B cell (primary cell): ENCODE measurements at regions not wholly inside any gene's neighbourhood (a gene's known extent, or its start where the extent isn't known, plus 50 kb on each side); places are given as distances from the start of the nearest gene placed in this dataset.

ENCODE experiments used
- ATAC-seq: fragments of 200-7000 bp; cut with Tn5 transposase; one replicate; pipeline ENCODE4 v1.10.0; 2021; ENCODE audit warnings: low read depth, mild to moderate bottlenecking, moderate number of reproducible peaks, moderate library complexity
- CTCF ChIA-PET: fragments of 350-600 bp; sonication (Branson Sonifier 250); formaldehyde crosslinking; loops from one replicate; lab custom pipeline; 2021; ENCODE audit warnings: antibody characterized with exemption, inconsistent platforms; lab: Charles Lee
- POLR2A ChIA-PET: fragments of 350-600 bp; sonication (Branson Sonifier 250); formaldehyde crosslinking; loops from one replicate; lab custom pipeline; 2021; ENCODE audit warnings: antibody characterized with exemption; lab: Charles Lee
- DNase-seq: peaks from one replicate; pipeline ENCODE4 v3.0.0; 2013
- H2AFZ ChIP-seq: 2 replicates; pipeline ENCODE4 v1.6.1; 2012; ENCODE audit warnings: mild to moderate bottlenecking, low read depth, low read length; ENCODE audit not compliant: insufficient read depth, poor library complexity, severe bottlenecking
- H3K27ac ChIP-seq, 2 donors: 1 replicate in 1 of 2; 2 replicates in 1 of 2; pipeline ENCODE4 v1.5.1; 2012 to 2013; ENCODE audit warnings: low read length in 2 of 2, mild to moderate bottlenecking in 2 of 2, moderate library complexity in 1 of 2
- H3K27me3 ChIP-seq, 4 experiments: fragments of 200-600 bp in 1 of 4; sonication (generic) in 1 of 4; replicated peaks in 1 of 4; 1 replicate in 2 of 4; 2 replicates in 2 of 4; pipeline versions ENCODE4 v1.6.1 to v1.7.0; 2013 to 2016; ENCODE audit warnings: low read length in 3 of 4, mild to moderate bottlenecking in 2 of 4, mixed read lengths in 1 of 4, moderate library complexity in 1 of 4; ENCODE audit not compliant: insufficient read depth in 4 of 4, control insufficient read depth in 3 of 4; ENCODE audit errors: control extremely low read depth in 1 of 4
- H3K36me3 ChIP-seq, 2 experiments: replicated peaks in 1 of 2; 1 replicate in 1 of 2; 2 replicates in 1 of 2; pipeline versions ENCODE4 v1.6.1 to v1.7.1; 2013; ENCODE audit warnings: low read length in 1 of 2; ENCODE audit not compliant: insufficient read depth in 2 of 2, control insufficient read depth in 1 of 2; ENCODE audit errors: control extremely low read depth in 1 of 2, extremely low read depth in 1 of 2
- H3K4me1 ChIP-seq, 2 donors: fragments of 200-600 bp in 1 of 2; sonication (generic) in 1 of 2; 1 replicate in 1 of 2; 2 replicates in 1 of 2; pipeline versions ENCODE4 v1.5.1 to v1.6.1; 2013 to 2017; ENCODE audit warnings: low read length in 2 of 2; ENCODE audit not compliant: control insufficient read depth in 2 of 2, insufficient read depth in 2 of 2
- H3K4me2 ChIP-seq: replicated peaks from 2 replicates; pipeline ENCODE3; 2012; ENCODE audit warnings: mild to moderate bottlenecking, low read depth, low read length; ENCODE audit not compliant: poor library complexity, severe bottlenecking
- H3K4me3 ChIP-seq, 5 experiments: fragments of 200-600 bp in 1 of 5; sonication (generic) in 1 of 5; 1 replicate in 3 of 5; 2 replicates in 2 of 5; pipeline versions ENCODE4 v1.5.1 to v1.7.0; 2011 to 2016; ENCODE audit warnings: low read length in 4 of 5, mild to moderate bottlenecking in 4 of 5, low read depth in 2 of 5, control low read depth in 1 of 5, moderate library complexity in 1 of 5; ENCODE audit not compliant: insufficient read depth in 1 of 5; ENCODE audit errors: control extremely low read depth in 1 of 5, extremely low read depth in 1 of 5
- H3K79me2 ChIP-seq: fragments of 200-600 bp; sonication (generic); one replicate; pipeline ENCODE4 v1.6.0; 2016; ENCODE audit warnings: low read length; ENCODE audit not compliant: control insufficient read depth, insufficient read depth
- H3K9ac ChIP-seq: fragments of 200-600 bp; sonication (generic); 2 replicates; pipeline ENCODE4 v1.6.1; 2017; ENCODE audit warnings: mild to moderate bottlenecking, low read length, moderate library complexity
- H3K9me3 ChIP-seq, 3 donors: one replicate each; pipeline versions ENCODE4 v1.6.1 to v1.7.1; 2013; ENCODE audit warnings: low read length in 2 of 3; ENCODE audit not compliant: control insufficient read depth in 2 of 3, insufficient read depth in 1 of 3; ENCODE audit errors: control extremely low read depth in 1 of 3
- H4K20me1 ChIP-seq: 2 replicates; pipeline ENCODE4 v1.6.0; 2012; ENCODE audit warnings: mild to moderate bottlenecking, low read length; ENCODE audit not compliant: insufficient read depth, control insufficient read depth, poor library complexity, severe bottlenecking
- H3K27ac Mint-ChIP-seq: one replicate; pipeline ENCODE4 v1.8.0; 2021; ENCODE audit warnings: mixed read lengths
- H3K27me3 Mint-ChIP-seq: one replicate; pipeline ENCODE4 v1.8.0; 2021; ENCODE audit warnings: mixed read lengths
- H3K4me1 Mint-ChIP-seq: one replicate; pipeline ENCODE4 v1.8.0; 2021; ENCODE audit warnings: mixed read lengths
- H3K4me3 Mint-ChIP-seq: one replicate; pipeline ENCODE4 v1.8.0; 2021; ENCODE audit warnings: mixed read lengths
- H3K9me3 Mint-ChIP-seq: one replicate; pipeline ENCODE4 v1.8.0; 2022; ENCODE audit warnings: mixed read lengths; ENCODE audit not compliant: insufficient read depth
- EZH2 ChIP-seq: IDR thresholded peaks from 2 replicates; pipeline ENCODE4 v1.6.1; 2012; ENCODE audit warnings: borderline replicate concordance, low read depth, mild to moderate bottlenecking, moderate library complexity, low read length; ENCODE audit not compliant: insufficient read depth, poor library complexity, severe bottlenecking
- WGBS: methylation state at CpG from one replicate; pipeline ENCODE4 v1.1.5; 2013; ENCODE audit warnings: missing lambda C conversion rate; ENCODE audit not compliant: insufficient coverage; 5-methylcytosine and 5-hydroxymethylcytosine counted together
- intact Hi-C: fragments of 100-400 bp; cut with micrococcal nuclease; formaldehyde crosslinking; loops from one replicate; pipeline ENCODE4 v1.10.0; 2022
- TF ChIP-seq, protein P1 (sequence below): fragments of 200-600 bp; IDR thresholded peaks from one replicate; pipeline ENCODE4 v1.8.0; 2022; ENCODE audit warnings: antibody characterized with exemption, mild to moderate bottlenecking

DNA sequence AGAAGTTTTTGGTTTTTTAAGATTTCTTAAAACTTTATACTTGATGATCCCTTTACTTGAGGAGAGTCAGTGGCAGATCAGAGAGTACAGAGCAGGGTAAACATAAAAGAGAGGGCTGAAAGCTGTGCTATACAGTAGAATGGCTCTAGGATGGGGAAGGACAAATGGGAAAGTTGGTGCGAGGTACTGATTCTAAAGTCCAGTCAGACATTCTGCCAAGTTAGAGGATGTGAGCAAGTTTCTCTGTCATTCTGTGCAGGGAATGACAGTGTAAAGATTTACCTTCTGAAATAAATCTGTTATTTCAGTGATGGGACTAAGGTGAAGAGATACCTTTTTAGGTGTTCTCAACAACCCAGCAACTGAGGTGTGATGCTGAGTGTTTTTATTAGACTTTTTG is 100.1 kb upstream of the GBE1 start:
- H3K79me2 ChIP-seq = no peaks in the 10 kb centered on the region
- Mint-ChIP-seq H3K27ac (no peak overlapping the region), H3K9me3 (no peaks in the 10 kb centered on the region), H3K27me3 (peaks cover 9% of the 10 kb centered on the region), H3K4me3 (no peak overlapping the region), H3K4me1 (no peaks in the 10 kb centered on the region)
- H3K27ac ChIP-seq = no peak overlapping the region
- H3K36me3 ChIP-seq = no peaks in the 10 kb centered on the region
- H3K9me3 ChIP-seq = no peaks in the 10 kb centered on the region
- intact Hi-C loops = no loop called here
- H3K4me3 ChIP-seq = no peak overlapping the region
- no peak overlapping the region for H3K4me2 ChIP-seq
- no peaks in the 10 kb centered on the region for H4K20me1 ChIP-seq
- H3K4me1 ChIP-seq = no peaks in the 10 kb centered on the region
- CTCF ChIA-PET = no interaction called here
- TF ChIP-seq, protein P1, sequence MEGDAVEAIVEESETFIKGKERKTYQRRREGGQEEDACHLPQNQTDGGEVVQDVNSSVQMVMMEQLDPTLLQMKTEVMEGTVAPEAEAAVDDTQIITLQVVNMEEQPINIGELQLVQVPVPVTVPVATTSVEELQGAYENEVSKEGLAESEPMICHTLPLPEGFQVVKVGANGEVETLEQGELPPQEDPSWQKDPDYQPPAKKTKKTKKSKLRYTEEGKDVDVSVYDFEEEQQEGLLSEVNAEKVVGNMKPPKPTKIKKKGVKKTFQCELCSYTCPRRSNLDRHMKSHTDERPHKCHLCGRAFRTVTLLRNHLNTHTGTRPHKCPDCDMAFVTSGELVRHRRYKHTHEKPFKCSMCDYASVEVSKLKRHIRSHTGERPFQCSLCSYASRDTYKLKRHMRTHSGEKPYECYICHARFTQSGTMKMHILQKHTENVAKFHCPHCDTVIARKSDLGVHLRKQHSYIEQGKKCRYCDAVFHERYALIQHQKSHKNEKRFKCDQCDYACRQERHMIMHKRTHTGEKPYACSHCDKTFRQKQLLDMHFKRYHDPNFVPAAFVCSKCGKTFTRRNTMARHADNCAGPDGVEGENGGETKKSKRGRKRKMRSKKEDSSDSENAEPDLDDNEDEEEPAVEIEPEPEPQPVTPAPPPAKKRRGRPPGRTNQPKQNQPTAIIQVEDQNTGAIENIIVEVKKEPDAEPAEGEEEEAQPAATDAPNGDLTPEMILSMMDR = no peak
- no peak for TF ChIP-seq EZH2
- H2AFZ ChIP-seq = no peak overlapping the region
- no peak for DNase-seq
- no peak for ATAC-seq
- 100% methylated on average over 1 of the region's 1 CpG for WGBS
- H3K9ac ChIP-seq = no peak overlapping the region
- POLR2A ChIA-PET = no interaction called here
- H3K27me3 ChIP-seq = no peaks in the 10 kb centered on the region

DNA sequence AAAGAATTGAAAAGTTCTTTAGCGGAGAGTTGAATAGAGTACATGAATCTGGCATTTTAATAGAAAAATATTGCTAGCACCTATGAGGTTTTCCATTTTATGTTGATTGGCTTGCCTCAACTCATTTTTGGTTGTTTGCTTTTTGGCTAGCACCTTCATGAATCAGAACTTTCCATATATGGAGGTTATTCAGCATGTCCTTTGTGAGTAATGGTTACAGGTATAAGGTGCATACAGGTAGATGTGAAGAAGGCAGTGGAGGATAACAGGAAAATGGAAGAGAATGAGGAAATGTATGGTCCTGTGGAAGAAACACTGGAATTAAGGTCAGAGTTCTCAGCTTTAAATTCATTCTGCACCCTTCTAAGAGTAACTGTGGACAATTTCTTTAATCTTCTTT is 98.1 kb upstream of the GBE1 start:
- TF ChIP-seq, protein P1 = no peak
- TF ChIP-seq EZH2 = no peak
- H3K9me3 ChIP-seq = no peaks in the 10 kb centered on the region
- H3K4me2 ChIP-seq = no peak overlapping the region
- no peaks in the 10 kb centered on the region for H4K20me1 ChIP-seq
- H3K27me3 ChIP-seq = no peaks in the 10 kb centered on the region
- H3K4me3 Mint-ChIP-seq = no peak overlapping the region
- no peak overlapping the region for H3K27ac ChIP-seq
- no peak for DNase-seq
- no peak overlapping the region for H3K9ac ChIP-seq
- WGBS = 100% methylated on average over 1 of the region's 1 CpG
- no peaks in the 10 kb centered on the region for H3K9me3 Mint-ChIP-seq
- POLR2A ChIA-PET = no interaction called here
- no peak overlapping the region for H3K4me3 ChIP-seq
- H3K79me2 ChIP-seq = no peaks in the 10 kb centered on the region
- no peaks in the 10 kb centered on the region for H3K4me1 Mint-ChIP-seq
- CTCF ChIA-PET = no interaction called here
- H2AFZ ChIP-seq = no peak overlapping the region
- intact Hi-C loops = no loop called here
- no peak for ATAC-seq
- peaks cover 4% of the 10 kb centered on the region for H3K27me3 Mint-ChIP-seq
- no peaks in the 10 kb centered on the region for H3K36me3 ChIP-seq
- H3K4me1 ChIP-seq = no peaks in the 10 kb centered on the region
- no peak overlapping the region for H3K27ac Mint-ChIP-seq
